ENCODE measurements at regions not wholly inside any gene's neighbourhood (a gene's known extent, or its start where the extent isn't known, plus 50 kb on each side); places are given as distances from the start of the nearest gene placed in this dataset.

DNA sequence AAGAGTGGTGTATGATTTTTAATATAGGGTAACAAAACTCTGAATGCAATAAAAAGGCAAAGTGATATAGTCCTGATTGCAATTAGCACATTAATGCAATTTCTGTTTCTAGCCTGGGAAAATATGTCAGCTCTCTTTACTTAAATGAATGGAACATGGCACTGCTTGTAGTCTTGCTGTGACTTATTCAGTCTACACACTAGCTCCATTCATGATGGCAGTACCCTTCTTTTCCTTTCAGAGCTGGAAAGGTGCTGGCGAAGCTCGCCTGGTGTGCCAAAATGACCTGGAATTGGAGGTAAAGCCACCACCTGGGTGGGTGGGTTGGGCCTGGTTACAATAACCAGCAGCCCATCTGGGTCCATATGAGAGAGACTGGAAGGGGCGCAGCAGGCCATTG, 85.3 kb downstream of the ZNF365 start:
- TF ChIP-seq, protein P1, sequence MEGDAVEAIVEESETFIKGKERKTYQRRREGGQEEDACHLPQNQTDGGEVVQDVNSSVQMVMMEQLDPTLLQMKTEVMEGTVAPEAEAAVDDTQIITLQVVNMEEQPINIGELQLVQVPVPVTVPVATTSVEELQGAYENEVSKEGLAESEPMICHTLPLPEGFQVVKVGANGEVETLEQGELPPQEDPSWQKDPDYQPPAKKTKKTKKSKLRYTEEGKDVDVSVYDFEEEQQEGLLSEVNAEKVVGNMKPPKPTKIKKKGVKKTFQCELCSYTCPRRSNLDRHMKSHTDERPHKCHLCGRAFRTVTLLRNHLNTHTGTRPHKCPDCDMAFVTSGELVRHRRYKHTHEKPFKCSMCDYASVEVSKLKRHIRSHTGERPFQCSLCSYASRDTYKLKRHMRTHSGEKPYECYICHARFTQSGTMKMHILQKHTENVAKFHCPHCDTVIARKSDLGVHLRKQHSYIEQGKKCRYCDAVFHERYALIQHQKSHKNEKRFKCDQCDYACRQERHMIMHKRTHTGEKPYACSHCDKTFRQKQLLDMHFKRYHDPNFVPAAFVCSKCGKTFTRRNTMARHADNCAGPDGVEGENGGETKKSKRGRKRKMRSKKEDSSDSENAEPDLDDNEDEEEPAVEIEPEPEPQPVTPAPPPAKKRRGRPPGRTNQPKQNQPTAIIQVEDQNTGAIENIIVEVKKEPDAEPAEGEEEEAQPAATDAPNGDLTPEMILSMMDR (conservative IDR thresholded peaks at IDR 0.05; ENCODE audit: low read depth, low read length): no peak
- ChIA-PET CTCF (no interaction called here), POLR2A (ENCODE audit: unreplicated experiment) (no interaction called here)

DNA sequence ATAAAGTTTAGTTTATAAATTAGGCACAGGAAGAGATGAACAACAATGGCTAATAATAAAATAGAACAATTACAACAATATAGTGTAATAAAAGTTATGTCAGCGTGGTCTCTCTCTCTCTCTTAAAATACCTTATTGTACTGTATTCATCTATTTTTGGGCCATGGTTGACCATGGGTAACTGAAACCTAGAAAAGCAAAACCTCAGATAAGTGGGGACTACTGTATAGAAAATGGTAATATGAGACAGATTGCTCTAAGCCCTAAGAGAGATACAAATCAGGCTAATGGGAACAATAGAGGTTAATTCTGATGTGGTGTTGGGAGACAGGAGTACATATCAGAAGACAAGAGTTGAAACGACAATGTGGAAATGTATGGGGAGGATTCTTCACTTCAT, 86.2 kb downstream of the ZNF365 start:
- Histone ChIP-seq H3K4me1 (ENCODE audit: insufficient read depth, low read length) (no peaks in the 10 kb centered on the region), H3K4me3 (ENCODE audit: low read length) (no peak overlapping the region), H3K27me3 (ENCODE audit: low read length) (no peaks in the 10 kb centered on the region), H3K79me2 (ENCODE audit: low read length) (no peaks in the 10 kb centered on the region), H2AFZ (ENCODE audit: low read length) (no peak overlapping the region), H3K9me2 (replicated peaks; ENCODE audit: low read length) (no peaks in the 10 kb centered on the region), H3K4me2 (ENCODE audit: low read length) (no peak overlapping the region), H4K20me1 (ENCODE audit: low read length) (no peaks in the 10 kb centered on the region), H3K36me3 (ENCODE audit: low read depth, low read length) (no peaks in the 10 kb centered on the region), H3K9me3 (ENCODE audit: low read length) (peaks cover 5% of the 10 kb centered on the region; the same call in 1 of the 2 replicates), H3K27ac (ENCODE audit: low read length) (no peak overlapping the region), H3F3A (ENCODE audit: low read length, unreplicated experiment) (no peaks in the 10 kb centered on the region), H3K9ac (ENCODE audit: low read length) (no peak overlapping the region)
- ATAC-seq (no peak), DNase-seq (no peak)
- ChIA-PET POLR2A (ENCODE audit: unreplicated experiment) (no interaction called here), CTCF (interaction anchor here (0.7 kb wide), 1 partner anchor 59 kb away, joined by 4 read pairs; no protein-coding TSS in a partner anchor)
- intact Hi-C loops (cut with micrococcal nuclease): no loop called here
- no TSS peak for BruUV-seq (replicated peaks)
- TF ChIP-seq, protein P1 (conservative IDR thresholded peaks at IDR 0.05; ENCODE audit: low read depth, low read length): no peak
- no peak for TF ChIP-seq EZH2phosphoT487 (IDR thresholded peaks at IDR 0.05; ENCODE audit: borderline replicate concordance, low read length)
- no peak for TF ChIP-seq EZH2 (IDR thresholded peaks at IDR 0.05; ENCODE audit: low read length, unreplicated experiment)

More for the DNA sequence above, 85.3 kb downstream of the ZNF365 start:
- DNase-seq: no peak
- H3K79me2 ChIP-seq (ENCODE audit: low read length): no peaks in the 10 kb centered on the region
- intact Hi-C loops (cut with micrococcal nuclease): no loop called here
- no peaks in the 10 kb centered on the region for H3F3A ChIP-seq (ENCODE audit: low read length, unreplicated experiment)
- H3K4me2 ChIP-seq (ENCODE audit: low read length): no peak overlapping the region
- H3K4me3 ChIP-seq (ENCODE audit: low read length): no peak overlapping the region
- H4K20me1 ChIP-seq (ENCODE audit: low read length): no peaks in the 10 kb centered on the region
- no peaks in the 10 kb centered on the region for H3K9me2 ChIP-seq (replicated peaks; ENCODE audit: low read length)
- H3K9ac ChIP-seq (ENCODE audit: low read length): no peak overlapping the region
- no TSS peak for BruUV-seq (replicated peaks)
- no peaks in the 10 kb centered on the region for H3K27me3 ChIP-seq (ENCODE audit: low read length)
- H3K9me3 ChIP-seq (ENCODE audit: low read length): no peaks in the 10 kb centered on the region
- no peak for ATAC-seq
- H3K27ac ChIP-seq (ENCODE audit: low read length): no peak overlapping the region
- no peaks in the 10 kb centered on the region for H3K36me3 ChIP-seq (ENCODE audit: low read depth, low read length)
- peaks cover 8% of the 10 kb centered on the region for H3K4me1 ChIP-seq (ENCODE audit: insufficient read depth, low read length)
- no peak overlapping the region for H2AFZ ChIP-seq (ENCODE audit: low read length)

DNA sequence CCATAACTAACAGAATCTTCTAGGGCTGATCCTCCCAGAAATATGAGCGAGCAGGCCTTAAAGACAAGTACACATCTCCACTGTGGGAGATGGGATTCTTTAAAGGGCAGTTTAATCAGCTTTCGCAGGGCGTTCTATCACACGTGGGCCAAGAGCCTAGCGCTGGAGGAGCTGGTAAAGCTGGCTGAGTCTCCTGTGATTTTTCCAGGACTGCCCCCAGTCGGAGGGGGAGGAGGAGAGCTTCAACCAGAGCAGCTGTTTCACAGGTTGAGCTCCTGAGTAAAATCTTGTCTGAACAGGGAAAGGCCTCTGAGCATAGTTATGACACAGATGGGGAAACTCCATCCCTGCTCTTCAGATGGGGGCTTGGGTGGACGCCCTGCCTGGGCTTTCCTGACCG, 87.0 kb downstream of the ZNF365 start:
- no peak for ATAC-seq
- Histone ChIP-seq H3K27ac (ENCODE audit: low read length) (no peak overlapping the region), H3F3A (ENCODE audit: low read length, unreplicated experiment) (no peaks in the 10 kb centered on the region), H3K9ac (ENCODE audit: low read length) (no peak overlapping the region), H3K79me2 (ENCODE audit: low read length) (no peaks in the 10 kb centered on the region), H3K9me2 (replicated peaks; ENCODE audit: low read length) (no peaks in the 10 kb centered on the region), H2AFZ (ENCODE audit: low read length) (no peak overlapping the region), H3K4me3 (ENCODE audit: low read length) (no peak overlapping the region), H3K4me2 (ENCODE audit: low read length) (no peak overlapping the region), H3K9me3 (ENCODE audit: low read length) (peaks cover 10% of the 10 kb centered on the region; the same call in 1 of the 2 replicates), H3K4me1 (ENCODE audit: insufficient read depth, low read length) (no peaks in the 10 kb centered on the region), H3K36me3 (ENCODE audit: low read depth, low read length) (no peaks in the 10 kb centered on the region), H3K27me3 (ENCODE audit: low read length) (no peaks in the 10 kb centered on the region), H4K20me1 (ENCODE audit: low read length) (no peaks in the 10 kb centered on the region)
- CTCF ChIA-PET: interaction anchor here (0.7 kb wide), 1 partner anchor 60 kb away, joined by 4 read pairs; no protein-coding TSS in a partner anchor
- TF ChIP-seq, protein P1 (conservative IDR thresholded peaks at IDR 0.05; ENCODE audit: low read depth, low read length): no peak
- no peak for TF ChIP-seq EZH2phosphoT487 (IDR thresholded peaks at IDR 0.05; ENCODE audit: borderline replicate concordance, low read length)
- no TSS peak for BruUV-seq (replicated peaks)
- DNase-seq: no peak
- POLR2A ChIA-PET (ENCODE audit: unreplicated experiment): no interaction called here
- intact Hi-C loops (cut with micrococcal nuclease): no loop called here
